DMS53 treated with DMSO at 0.1 percent for 48 hours (cell line): ENCODE measurements at regions not wholly inside any gene's neighbourhood (a gene's known extent, or its start where the extent isn't known, plus 50 kb on each side); places are given as distances from the start of the nearest gene placed in this dataset.

Experiments used
- DNase-seq: peaks from one replicate; lab custom pipeline; 2025; ENCODE audit not compliant: unreplicated experiment; lab: John Stamatoyannopoulos, UW

GRCh38 chr18:38369772-38370690, 804.4 kb upstream of the CELF4 start:
- DNase-seq: peak; percentile 20

DNA sequence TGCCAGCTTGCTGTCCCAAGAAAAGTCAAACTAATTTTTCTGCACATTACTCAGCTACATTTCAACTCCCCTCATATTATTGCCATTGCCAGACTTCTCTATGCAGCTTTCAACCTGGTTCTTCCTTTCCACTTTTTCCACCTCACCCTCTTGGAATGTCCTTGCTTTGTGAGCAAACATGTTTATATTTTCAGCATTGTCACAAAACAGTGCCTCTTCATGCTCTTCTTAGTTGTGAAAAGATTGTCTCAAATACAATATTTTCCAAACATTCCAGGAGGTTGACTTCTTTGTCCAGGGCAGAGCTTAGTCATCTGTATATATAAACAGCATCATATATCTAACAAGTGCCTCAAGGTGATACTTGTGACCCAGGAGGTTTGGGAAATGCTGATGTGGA, 803.3 kb upstream of the CELF4 start:
- no peak for DNase-seq

DNA sequence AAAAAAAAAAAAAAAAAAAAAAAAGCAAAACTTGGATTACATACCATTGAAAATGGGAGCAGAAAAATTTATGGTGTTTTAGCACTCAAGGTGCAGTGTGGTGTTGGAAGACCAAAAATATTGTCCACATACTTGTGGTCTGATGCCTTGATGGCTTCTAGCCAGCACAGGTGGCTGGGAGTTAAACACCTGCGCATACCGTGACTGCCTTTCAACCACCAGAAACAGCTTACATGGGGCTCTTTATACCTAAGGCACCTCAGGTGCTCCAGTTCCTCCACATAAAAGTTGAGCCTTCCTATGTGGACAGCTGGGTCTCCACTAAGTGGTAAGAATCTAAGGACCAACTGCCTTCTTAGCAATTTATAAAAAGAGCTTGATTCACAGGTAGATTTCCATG, 802.6 kb upstream of the CELF4 start:
- no peak for DNase-seq

- DNase-seq: no peak
Measured at GRCh38 chr18:38367473-38367872, 801.9 kb upstream of the CELF4 start.

DNA sequence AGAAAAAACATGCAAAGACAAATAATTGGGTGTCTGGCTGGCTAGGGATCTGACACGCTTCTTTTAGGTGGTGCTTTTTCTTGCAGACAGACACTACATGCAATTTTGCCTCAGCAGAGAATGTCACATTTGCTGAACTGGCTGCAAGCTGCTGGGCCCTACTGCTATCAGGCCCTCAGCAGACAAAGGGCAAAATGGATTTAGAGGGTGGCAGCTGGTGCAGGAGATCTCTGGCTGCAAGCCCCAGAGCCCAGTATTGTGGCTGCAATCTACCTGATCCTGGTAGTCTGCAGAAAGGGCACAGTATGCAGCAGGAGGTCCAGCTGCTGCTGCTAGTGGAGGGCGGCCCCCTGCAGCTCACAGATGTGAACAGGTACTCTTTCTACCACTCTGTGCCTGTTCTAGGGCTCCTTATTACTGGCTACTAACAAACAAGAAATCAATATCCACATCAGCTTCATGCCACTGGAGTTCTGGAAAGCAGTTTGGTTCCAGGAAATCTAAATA, 796.7 kb upstream of the CELF4 start:
- DNase-seq: no peak

- no peak for DNase-seq
Measured at GRCh38 chr18:38358805-38359657, 793.4 kb upstream of the CELF4 start.

- no peak for DNase-seq
Measured at GRCh38 chr18:38353149-38353548, 787.6 kb upstream of the CELF4 start.

DNA sequence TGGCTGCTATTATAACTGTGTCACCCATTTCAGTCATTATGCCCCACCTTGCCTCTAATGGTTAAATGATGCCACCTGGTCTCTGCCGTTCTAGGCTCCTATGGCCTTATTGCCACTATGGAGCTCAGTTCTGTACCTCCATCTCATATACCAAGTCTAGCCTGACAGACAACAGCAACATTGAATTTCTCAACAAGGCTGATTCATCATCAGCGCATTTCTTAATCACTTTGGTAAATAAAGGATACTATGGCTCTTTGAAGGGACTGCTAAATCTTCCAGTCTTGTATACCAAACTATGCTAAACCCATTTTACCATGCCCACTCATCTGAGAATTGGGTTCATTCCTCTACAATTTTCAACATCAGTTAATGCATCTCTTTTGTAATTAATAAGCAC, 784.5 kb upstream of the CELF4 start:
- DNase-seq: no peak

- DNase-seq: no peak
Measured at GRCh38 chr18:38330573-38330972, 765.0 kb upstream of the CELF4 start.

DNA sequence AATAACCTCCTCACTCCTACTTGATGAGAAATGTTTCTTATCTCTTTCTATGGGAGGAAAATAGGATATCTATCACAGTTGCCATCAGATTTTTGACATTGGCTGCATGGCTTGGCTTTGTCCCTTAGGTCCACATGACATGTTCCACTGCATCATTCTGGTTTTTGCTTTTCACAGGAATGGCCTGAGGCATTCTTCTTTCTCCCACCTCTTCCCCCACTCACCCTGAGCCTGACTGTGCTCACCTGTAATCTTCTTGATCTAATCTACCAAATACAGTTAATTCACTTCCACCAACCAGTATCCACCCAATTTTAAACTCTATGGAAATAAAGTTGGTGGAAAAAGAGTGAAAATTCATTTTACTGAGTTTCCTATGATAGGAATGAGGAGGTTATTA, 763.5 kb upstream of the CELF4 start:
- DNase-seq: no peak

GRCh38 chr18:38322206-38322605, 756.6 kb upstream of the CELF4 start:
- DNase-seq: no peak

DNA sequence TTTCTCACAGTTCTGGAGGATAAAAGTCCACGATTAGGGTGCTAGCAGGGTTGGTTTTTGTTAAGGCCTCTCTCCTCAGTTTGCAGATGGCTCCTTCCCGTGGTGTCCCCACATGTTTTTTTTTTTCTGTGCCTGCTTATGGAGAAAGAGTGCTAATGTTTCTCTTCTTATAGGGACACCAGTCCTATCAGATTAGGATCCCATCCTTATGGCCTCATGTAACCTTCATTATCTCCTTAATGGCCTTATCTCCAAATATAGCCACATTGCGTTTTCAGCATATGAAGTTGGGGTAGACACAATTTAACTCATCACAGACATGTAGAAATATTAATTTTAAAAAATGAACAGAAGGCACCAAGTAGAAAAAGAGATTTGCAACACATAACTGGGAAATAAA, 755.7 kb upstream of the CELF4 start:
- DNase-seq: no peak

- DNase-seq: no peak
Measured at GRCh38 chr18:38318416-38318815, 752.8 kb upstream of the CELF4 start.

- no peak for DNase-seq
Measured at GRCh38 chr18:38313831-38314230, 748.2 kb upstream of the CELF4 start.

- no peak for DNase-seq
Measured at GRCh38 chr18:38312532-38312931, 746.9 kb upstream of the CELF4 start.

DNA sequence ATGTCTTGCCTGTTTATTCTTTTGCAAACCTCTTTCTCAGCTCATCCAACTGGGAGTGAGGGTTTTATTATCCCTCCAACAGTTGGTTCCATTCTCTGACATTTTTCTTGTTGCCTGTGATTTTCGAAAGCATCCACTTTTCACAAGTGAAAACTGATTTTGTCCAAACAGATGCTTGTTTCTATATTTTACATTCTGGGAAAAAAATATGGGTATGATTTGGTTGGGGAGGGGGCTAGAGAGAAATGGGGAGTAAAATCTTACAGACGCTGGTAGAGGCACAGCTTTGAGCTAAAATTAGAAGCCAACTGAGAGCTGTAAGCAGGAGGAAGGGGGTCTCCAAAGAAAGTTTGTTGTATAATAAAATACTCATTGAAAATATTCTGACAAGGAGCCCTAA, 745.3 kb upstream of the CELF4 start:
- DNase-seq: no peak

- no peak for DNase-seq
Measured at GRCh38 chr18:38307914-38308313, 742.3 kb upstream of the CELF4 start.

- DNase-seq: no peak
Measured at GRCh38 chr18:38305961-38306360, 740.4 kb upstream of the CELF4 start.

- no peak for DNase-seq
Measured at GRCh38 chr18:38301621-38302020, 736.0 kb upstream of the CELF4 start.

DNA sequence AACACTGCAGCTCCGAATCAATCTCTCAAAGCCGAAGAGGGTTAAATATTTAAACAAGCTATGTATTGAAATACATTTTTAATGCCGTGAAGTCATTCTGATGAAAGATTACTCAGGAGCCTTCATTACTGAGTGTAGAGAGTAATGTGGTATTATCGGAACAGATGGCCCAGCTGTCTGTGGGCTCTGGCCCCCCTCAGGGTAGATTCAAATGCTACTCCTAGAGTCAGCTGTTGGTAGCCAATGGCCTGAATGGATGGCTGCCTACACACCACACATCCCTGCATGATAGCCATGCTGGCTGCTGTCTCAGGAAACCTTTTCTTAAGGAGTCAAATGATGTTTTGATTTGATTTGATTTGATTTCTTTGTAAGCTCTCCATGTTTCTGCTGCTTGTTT, 732.3 kb upstream of the CELF4 start:
- DNase-seq: no peak

DNA sequence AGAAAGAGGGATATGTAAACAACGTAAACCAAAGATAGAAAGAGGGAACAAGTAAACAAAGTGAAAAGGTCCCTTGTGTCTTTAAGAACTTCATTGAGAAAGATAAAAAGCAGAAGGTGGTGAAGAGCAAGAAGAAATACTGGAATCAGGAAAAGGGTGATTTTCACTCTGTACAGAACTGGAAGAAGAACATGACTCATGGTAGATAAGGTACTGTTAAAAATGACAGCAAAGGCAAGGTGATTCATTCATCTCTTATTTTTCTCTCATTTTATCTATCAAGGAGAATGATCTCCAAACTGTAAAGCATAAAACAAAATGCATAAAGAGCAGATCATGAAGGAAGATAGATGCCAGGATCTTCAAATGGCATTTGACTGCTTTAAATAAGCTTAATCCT, 724.6 kb upstream of the CELF4 start:
- no peak for DNase-seq

DNA sequence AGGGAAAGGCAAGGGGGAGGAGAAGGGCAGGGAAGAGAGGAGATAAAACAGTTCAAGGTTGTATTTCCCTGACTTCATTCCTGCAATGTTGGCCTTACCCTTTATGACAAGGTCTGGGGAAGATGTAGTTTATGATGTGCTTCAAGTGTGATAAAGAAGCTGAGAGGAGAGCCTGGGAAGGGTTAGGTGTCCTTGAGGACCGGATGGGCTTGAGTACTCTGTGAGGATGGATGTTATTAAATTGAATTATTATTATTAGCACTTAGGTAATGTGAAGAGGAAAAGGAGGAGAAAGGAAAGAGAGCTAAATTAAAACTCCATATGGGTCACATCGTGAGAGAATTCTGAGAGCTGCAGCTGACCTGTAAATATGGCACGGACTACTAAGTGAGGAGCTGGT, 719.4 kb upstream of the CELF4 start:
- no peak for DNase-seq
